HG02852 (cell line): ENCODE measurements at regions not wholly inside any gene's neighbourhood (a gene's known extent, or its start where the extent isn't known, plus 50 kb on each side); places are given as distances from the start of the nearest gene placed in this dataset.
"Not testable (repeated sequence)": the region's sequence is repeated elsewhere in the genome, so short reads cannot be mapped to it uniquely, and the experiment has no call there.

Experiments used
- ATAC-seq: cut with Tn5 transposase; IDR thresholded peaks from one replicate; pipeline ENCODE4 v1.9.1; 2021; ENCODE audit warnings: mild to moderate bottlenecking, moderate library complexity; ENCODE audit not compliant: unreplicated experiment

DNA sequence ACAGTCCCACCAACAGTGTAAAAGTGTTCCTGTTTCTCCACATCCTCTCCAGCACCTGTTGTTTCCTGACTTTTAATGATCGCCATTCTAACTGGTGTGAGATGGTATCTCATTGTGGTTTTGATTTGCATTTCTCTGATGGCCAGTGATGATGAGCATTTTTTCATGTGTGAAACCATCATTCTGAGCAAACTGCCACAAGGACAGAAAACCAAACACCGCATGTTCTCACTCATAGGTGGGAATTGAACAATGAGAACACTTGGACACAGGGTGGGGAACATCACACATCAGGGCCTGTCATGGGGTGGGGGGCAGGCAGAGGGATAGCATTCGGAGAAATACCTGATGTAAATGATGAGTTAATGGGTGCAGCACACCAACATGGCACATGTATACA, 240.8 kb downstream of the FAT3 start:
- ATAC-seq = not testable (repeated sequence)

- ATAC-seq = no peak
Measured at GRCh38 chr11:92473736-92474135, 249.1 kb downstream of the FAT3 start.

- peak; percentile 45 for ATAC-seq
Measured at GRCh38 chr11:92475316-92475715, 250.7 kb downstream of the FAT3 start.

- no peak for ATAC-seq
Measured at GRCh38 chr11:92475819-92476218, 251.2 kb downstream of the FAT3 start.

DNA sequence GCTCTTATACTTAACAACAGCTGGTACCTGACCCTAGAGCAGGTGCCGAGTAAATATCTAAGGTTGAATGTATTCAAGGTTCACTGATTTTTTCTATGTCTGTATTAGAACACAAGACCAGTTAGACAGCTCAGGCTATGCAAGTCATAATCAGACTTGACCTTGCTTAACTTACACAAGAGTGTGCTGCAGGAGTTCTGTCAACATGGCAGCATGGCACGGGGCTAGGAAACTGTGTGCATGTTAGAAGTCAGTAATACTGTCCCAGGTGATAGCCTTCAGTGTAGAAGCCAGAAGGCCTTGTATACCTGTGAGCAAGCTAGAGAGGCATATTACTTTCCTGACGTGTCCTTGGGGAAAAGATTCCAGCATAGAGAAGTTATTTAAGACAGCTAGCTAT, 253.1 kb downstream of the FAT3 start:
- no peak for ATAC-seq

DNA sequence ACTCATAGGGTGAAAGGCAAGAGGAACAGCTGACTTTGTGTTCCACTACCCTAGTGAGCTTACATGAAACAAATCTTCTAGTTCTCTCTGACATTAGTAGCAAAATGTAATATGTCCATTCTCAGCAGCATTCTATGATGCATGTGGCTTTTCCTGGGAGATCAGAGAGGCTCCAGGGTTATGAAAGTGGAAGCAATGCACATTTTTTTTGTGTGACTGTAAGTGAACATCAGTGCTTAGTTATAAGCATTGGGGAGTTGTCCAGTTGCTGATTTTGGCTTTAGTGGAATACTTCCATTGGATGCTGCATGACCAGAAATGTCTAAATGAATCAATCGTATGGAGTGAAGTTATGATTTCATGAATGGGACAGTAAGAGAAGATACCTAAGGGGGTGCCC, 255.9 kb downstream of the FAT3 start:
- ATAC-seq = no peak

DNA sequence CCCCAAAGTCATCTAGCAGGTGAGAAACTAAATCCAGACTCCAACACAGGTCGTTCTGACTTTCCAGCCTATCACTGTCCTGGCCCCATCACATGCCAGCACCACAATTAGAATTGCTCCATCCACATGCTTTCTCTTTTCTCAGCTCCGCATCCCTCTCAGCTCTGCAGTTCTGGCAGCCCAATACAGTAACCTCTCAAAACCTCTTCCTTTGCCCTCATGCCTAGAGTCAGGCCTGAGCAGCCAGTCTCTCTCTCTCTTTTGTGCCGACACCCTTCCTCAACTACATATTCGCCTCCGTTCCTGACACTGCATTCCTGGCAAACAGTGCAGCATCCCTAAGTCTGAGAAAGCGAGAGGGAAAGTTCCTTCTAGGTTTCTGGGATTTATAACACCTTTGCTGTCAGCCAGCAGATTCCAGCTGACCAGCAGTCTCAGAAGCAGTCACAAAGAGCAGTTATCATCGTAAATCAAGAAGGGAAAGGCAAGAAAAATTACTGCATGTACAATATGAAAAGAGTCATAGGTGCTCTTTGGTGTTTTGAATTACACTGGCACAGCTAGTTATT, 258.0 kb downstream of the FAT3 start:
- ATAC-seq = no peak

DNA sequence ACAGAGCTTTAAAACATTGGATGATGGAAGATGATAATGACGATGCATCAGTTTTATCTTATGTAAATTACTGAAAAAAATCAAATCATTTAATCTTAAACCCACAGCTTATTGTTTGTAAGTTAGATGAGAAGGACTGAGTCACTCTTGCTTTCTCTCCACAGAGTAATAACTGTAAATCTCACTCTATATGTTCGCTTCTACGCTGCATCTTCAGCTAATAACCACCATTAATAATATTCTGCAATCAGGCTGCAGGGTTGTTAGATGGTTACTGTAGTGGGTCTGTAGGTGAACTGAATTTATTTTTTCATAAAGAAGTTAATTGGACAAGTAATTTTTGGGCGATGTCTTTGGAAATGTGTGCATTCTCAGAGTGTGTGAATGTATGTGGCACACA, 260.0 kb downstream of the FAT3 start:
- ATAC-seq = no peak

GRCh38 chr11:92489826-92490399, 265.3 kb downstream of the FAT3 start:
- no peak for ATAC-seq

DNA sequence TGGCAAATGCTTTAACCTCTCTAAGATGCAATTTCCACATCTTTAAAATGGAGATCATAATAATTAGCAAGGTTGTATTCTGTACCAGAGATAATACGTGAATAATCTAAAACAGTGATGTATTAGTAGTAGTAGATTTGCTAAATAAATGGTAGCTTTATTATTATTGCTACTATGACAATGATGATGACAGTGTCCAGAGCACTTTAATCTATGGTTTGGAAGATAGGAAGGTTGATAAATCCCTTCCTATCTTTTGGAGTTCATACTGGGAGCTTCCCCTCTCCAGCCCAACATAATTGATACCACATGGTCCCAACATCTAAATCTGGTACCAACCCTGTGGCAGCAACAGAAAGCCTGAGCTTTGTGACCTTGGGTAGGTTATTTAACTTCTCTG, 267.8 kb downstream of the FAT3 start:
- no peak for ATAC-seq

DNA sequence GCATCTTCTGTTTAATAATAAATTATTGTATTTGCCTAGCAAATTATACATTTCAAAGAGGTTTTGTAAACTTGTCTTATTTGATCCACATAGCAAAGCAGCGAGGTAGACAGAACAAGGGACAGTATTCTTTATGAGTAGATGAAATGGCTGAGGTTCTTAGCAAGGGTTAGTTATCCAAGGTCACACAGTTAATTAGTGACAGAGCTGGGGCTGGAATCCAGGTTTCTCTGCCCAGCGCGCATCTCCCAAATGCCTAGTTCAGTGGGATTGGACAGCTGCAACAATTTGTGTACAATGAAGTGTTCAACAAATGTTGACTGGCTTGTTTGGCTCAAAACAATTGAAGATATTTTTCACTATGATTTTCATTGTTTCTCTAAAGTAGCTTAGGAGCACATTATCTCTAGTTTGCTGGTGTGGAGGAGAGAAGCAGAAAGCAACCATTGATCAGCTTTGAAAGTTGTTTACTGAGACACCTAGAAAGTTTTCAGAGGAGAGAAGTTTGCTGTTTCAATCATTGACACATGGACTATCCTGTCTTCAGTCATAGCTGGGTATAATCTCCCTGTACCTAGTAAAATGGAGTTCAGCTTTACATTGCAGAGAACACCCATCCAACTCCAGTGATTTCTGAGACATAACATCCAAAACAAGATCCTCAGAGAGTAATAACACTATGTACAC, 270.6 kb downstream of the FAT3 start:
- no peak for ATAC-seq

- no peak for ATAC-seq
Measured at GRCh38 chr11:92500453-92500852, 275.8 kb downstream of the FAT3 start.

DNA sequence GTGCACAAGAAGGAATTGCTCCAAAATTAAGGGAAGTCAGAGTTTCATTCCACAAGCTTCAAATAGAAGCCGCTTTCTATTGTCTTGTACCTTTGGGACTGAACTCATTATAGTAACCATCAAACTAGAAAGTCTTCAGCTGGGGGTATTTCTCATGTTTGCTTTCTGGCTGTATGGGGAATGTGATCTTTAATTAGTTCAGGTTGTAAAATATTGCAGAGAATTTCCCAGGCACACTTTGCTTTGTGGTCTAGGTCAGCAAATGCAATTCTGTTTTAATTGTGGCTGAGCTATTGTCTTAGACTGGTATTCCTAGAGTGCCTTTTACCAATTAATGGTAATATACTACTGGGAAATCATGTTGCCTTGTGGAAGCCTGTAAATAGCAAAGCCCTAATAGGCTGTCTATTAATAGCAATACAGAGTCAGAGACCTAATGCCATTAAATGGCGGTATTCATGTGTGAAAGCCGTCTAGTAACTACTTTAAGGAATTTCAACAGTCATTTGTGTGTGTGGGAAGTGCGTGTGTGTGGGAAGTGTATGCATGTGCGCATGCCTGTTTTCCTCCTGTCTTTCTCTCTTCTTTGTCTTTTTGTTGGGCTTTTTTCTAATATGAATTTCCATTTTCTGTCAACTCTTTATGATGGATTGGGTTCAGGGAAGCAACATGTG, 276.6 kb downstream of the FAT3 start:
- ATAC-seq = no peak

DNA sequence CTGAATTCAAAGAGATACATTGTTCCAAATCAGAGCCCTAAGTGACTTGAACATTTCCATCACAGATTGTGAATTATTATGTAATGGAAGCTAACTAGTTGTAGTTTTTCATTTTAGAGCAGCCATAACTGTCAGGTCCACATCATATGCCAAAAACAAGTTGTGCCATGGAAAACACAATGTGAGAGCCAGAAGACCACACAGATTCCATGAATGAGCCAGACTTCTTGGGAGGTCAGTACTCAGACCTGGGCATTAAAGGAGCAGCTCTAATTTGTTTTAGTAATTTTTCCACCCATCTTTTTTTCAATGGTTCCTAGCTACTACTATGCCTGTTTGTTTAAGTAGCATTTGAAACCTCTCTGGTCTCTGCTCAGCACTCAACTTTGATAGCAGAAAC, 279.4 kb downstream of the FAT3 start:
- ATAC-seq = no peak

- ATAC-seq = no peak
Measured at GRCh38 chr11:92504534-92504933, 279.9 kb downstream of the FAT3 start.

DNA sequence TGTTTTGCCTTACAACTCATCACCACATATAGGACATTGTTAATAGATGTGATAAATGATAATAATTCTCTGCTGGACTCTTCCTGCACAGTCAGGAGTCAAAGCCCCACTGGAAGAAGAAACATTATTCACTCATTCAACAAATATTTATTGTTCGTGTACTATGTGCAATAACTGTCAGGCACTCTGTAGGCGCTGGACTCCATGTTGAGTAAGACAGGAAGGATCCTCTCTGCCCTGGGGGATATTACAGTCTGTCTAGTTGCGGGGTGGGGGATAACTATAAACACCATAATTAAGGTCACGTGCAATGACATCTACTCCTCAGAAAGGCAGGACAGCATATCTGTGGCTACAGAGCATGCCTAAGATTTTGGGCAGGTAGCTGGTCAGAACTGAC, 281.1 kb downstream of the FAT3 start:
- no peak for ATAC-seq

DNA sequence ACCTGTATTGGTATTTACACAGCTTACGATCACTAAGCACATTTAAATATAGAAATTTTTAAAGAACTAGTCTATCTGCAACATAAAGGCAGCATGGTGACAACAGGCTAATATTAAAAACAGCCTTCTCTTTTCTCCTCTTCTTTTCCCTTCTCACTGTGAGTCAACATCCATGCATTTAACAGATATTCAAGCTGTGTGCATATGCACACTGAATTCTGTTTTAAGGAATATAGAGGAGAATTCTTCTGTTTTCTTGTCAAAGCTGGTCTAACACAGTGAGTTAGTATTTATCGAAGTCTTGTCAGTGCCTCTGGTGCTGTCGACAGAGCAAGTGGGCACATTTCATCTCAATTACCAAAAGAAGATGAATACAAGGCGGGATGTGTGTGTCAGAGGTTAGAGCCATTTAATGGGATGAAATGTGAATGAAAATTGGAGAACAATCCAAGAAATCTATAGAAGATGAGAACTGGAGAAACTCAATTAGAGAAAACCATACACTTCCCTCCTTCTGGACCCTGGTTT, 282.3 kb downstream of the FAT3 start:
- ATAC-seq = no peak

DNA sequence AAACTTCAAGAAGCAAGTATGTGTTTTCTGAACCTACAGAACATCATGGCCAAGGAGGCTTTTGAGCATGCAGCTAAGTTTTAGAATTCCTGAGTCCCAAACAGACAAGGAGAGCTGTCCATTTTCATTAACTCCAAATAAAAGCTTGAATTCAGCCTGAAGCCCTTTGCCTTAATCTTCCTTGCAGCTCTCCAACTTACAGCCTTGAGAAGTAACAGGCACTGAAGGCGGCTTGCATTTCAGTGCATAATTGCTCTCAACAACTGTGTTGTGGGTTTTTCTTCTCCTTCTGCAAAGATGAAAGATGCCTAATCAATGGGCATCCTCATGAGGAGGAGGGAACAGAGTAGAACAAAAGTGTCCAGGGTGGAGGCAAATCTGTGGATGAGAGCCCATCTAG, 286.0 kb downstream of the FAT3 start:
- no peak for ATAC-seq

DNA sequence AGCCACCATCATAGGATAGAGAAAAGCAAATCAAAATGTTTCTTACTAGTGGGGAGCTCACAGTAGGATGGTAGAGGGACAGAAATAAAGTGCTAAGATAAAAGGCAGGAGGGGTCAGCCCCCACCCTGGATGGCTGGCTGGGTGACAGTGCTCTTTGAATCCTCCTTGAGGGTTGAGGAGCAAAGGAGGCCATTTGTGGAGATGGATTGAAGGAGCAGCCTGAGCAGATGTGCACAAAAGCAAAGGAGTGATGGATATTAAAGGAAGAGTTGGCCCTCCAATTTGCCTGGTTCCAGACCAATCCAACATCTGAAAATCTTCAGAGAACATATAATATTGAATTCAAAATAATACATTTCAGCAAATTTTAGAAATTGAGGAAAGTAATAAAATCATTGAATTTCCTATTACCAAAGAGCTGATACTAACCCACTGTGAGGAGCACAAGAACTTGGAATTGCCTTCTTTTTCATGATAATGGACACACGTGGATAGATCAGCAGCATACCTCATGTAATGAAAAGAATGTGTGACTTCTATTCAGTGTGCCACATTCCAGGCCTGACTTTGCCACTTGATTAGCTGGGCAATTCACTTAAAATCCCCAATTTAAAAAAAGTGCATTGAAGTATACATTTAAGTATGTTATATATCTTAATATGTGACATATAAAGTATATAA, 287.0 kb downstream of the FAT3 start:
- no peak for ATAC-seq

DNA sequence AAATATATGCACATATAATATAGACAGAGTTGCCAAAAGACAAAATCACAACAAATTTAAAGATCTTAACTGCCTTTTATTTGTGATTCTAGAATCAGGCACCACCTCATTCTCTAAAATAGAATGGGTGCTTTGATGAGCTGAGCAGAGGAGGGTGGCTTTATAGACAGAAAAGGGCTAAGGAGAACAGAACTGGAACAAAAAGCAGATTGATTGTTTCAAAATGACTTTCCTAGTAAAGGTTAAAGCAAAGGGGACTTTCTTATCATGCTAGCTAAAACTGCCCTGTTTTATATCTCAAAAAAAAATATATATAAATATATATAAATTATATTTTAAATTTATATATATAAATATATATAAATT, 287.6 kb downstream of the FAT3 start:
- no peak for ATAC-seq

- no peak for ATAC-seq
Measured at GRCh38 chr11:92523611-92524010, 299.0 kb downstream of the FAT3 start.
